MM.1S (cell line): ENCODE measurements at regions not wholly inside any gene's neighbourhood (a gene's known extent, or its start where the extent isn't known, plus 50 kb on each side); places are given as distances from the start of the nearest gene placed in this dataset.

Experiments
- CTCF ChIP-seq: fragments of 300-600 bp; sonication (generic); IDR thresholded peaks from 2 replicates; pipeline ENCODE4 v1.5.1; 2016; ENCODE audit warnings: antibody characterized with exemption, low read length, mixed read lengths
- EZH2 ChIP-seq: fragments of 300-600 bp; sonication (generic); optimal IDR thresholded peaks from 2 replicates; pipeline ENCODE3; 2017; ENCODE audit warnings: low read depth, mild to moderate bottlenecking, antibody characterized with exemption, low read length, mixed read lengths
- EZH2phosphoT487 ChIP-seq: fragments of 300-600 bp; sonication (generic); IDR thresholded peaks from 2 replicates; pipeline ENCODE4 v1.6.1; 2018; ENCODE audit warnings: antibody characterized with exemption, low read length

- no peak for TF ChIP-seq EZH2
- TF ChIP-seq CTCF = no peak
- no peak for TF ChIP-seq EZH2phosphoT487
Measured at GRCh38 chr3:144148356-144148755, 176.7 kb downstream of the DIPK2A start.
